H1 (cell line): ENCODE measurements at regions not wholly inside any gene's neighbourhood (a gene's known extent, or its start where the extent isn't known, plus 50 kb on each side); places are given as distances from the start of the nearest gene placed in this dataset.

ENCODE experiments used
- BACH1 ChIP-seq: IDR thresholded peaks from 2 replicates; pipeline ENCODE4 v1.6.1; 2012; ENCODE audit warnings: low read length, improper control_type of control experiment
- CHD2 ChIP-seq: IDR thresholded peaks from 2 replicates; pipeline ENCODE4 v1.6.1; 2012; ENCODE audit warnings: low read length, improper control_type of control experiment
- CREB1 ChIP-seq: IDR thresholded peaks from 2 replicates; pipeline ENCODE4 v1.6.1; 2012; ENCODE audit warnings: inconsistent platforms
- GABPA ChIP-seq: IDR thresholded peaks from 2 replicates; pipeline ENCODE4 v1.6.1; 2011; ENCODE audit warnings: mild to moderate bottlenecking, low read length, moderate library complexity, borderline replicate concordance; ENCODE audit not compliant: insufficient read depth
- MAFK ChIP-seq: IDR thresholded peaks from 2 replicates; pipeline ENCODE4 v1.6.1; 2012; ENCODE audit warnings: low read depth, mild to moderate bottlenecking, improper control_type of control experiment, low read length
- NANOG ChIP-seq: IDR thresholded peaks from 2 replicates; pipeline ENCODE4 v1.6.1; 2011; ENCODE audit warnings: low read length, low read depth, mild to moderate bottlenecking, inconsistent platforms; ENCODE audit not compliant: insufficient read depth, poor library complexity, severe bottlenecking
- SIRT6 ChIP-seq: IDR thresholded peaks from one replicate; pipeline ENCODE4 v1.7.1; 2012; ENCODE audit warnings: low read length, inconsistent platforms
- SP2 ChIP-seq: IDR thresholded peaks from 2 replicates; pipeline ENCODE4 v1.6.1; 2012; ENCODE audit warnings: mild to moderate bottlenecking, low read length, inconsistent platforms
- TF ChIP-seq, protein P1 (sequence below): IDR thresholded peaks from 2 replicates; pipeline ENCODE4 v1.6.1; 2011; ENCODE audit warnings: low read length, improper control_type of control experiment
- TF ChIP-seq, protein P2 (sequence below): fragments of 300-600 bp; sonication (generic); IDR thresholded peaks from 2 replicates; pipeline ENCODE4 v1.7.1; 2012; ENCODE audit warnings: low read length, moderate library complexity, mild to moderate bottlenecking, inconsistent platforms; ENCODE audit not compliant: insufficient replicate concordance

- no peak for TF ChIP-seq MAFK
- TF ChIP-seq SP2, result no peak
- TF ChIP-seq NANOG, result no peak
- no peak for TF ChIP-seq SIRT6
- TF ChIP-seq CHD2, result no peak
- TF ChIP-seq GABPA, result no peak
- no peak for TF ChIP-seq CREB1
- TF ChIP-seq, protein P1, sequence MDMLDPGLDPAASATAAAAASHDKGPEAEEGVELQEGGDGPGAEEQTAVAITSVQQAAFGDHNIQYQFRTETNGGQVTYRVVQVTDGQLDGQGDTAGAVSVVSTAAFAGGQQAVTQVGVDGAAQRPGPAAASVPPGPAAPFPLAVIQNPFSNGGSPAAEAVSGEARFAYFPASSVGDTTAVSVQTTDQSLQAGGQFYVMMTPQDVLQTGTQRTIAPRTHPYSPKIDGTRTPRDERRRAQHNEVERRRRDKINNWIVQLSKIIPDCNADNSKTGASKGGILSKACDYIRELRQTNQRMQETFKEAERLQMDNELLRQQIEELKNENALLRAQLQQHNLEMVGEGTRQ, result no peak
- TF ChIP-seq, protein P2, sequence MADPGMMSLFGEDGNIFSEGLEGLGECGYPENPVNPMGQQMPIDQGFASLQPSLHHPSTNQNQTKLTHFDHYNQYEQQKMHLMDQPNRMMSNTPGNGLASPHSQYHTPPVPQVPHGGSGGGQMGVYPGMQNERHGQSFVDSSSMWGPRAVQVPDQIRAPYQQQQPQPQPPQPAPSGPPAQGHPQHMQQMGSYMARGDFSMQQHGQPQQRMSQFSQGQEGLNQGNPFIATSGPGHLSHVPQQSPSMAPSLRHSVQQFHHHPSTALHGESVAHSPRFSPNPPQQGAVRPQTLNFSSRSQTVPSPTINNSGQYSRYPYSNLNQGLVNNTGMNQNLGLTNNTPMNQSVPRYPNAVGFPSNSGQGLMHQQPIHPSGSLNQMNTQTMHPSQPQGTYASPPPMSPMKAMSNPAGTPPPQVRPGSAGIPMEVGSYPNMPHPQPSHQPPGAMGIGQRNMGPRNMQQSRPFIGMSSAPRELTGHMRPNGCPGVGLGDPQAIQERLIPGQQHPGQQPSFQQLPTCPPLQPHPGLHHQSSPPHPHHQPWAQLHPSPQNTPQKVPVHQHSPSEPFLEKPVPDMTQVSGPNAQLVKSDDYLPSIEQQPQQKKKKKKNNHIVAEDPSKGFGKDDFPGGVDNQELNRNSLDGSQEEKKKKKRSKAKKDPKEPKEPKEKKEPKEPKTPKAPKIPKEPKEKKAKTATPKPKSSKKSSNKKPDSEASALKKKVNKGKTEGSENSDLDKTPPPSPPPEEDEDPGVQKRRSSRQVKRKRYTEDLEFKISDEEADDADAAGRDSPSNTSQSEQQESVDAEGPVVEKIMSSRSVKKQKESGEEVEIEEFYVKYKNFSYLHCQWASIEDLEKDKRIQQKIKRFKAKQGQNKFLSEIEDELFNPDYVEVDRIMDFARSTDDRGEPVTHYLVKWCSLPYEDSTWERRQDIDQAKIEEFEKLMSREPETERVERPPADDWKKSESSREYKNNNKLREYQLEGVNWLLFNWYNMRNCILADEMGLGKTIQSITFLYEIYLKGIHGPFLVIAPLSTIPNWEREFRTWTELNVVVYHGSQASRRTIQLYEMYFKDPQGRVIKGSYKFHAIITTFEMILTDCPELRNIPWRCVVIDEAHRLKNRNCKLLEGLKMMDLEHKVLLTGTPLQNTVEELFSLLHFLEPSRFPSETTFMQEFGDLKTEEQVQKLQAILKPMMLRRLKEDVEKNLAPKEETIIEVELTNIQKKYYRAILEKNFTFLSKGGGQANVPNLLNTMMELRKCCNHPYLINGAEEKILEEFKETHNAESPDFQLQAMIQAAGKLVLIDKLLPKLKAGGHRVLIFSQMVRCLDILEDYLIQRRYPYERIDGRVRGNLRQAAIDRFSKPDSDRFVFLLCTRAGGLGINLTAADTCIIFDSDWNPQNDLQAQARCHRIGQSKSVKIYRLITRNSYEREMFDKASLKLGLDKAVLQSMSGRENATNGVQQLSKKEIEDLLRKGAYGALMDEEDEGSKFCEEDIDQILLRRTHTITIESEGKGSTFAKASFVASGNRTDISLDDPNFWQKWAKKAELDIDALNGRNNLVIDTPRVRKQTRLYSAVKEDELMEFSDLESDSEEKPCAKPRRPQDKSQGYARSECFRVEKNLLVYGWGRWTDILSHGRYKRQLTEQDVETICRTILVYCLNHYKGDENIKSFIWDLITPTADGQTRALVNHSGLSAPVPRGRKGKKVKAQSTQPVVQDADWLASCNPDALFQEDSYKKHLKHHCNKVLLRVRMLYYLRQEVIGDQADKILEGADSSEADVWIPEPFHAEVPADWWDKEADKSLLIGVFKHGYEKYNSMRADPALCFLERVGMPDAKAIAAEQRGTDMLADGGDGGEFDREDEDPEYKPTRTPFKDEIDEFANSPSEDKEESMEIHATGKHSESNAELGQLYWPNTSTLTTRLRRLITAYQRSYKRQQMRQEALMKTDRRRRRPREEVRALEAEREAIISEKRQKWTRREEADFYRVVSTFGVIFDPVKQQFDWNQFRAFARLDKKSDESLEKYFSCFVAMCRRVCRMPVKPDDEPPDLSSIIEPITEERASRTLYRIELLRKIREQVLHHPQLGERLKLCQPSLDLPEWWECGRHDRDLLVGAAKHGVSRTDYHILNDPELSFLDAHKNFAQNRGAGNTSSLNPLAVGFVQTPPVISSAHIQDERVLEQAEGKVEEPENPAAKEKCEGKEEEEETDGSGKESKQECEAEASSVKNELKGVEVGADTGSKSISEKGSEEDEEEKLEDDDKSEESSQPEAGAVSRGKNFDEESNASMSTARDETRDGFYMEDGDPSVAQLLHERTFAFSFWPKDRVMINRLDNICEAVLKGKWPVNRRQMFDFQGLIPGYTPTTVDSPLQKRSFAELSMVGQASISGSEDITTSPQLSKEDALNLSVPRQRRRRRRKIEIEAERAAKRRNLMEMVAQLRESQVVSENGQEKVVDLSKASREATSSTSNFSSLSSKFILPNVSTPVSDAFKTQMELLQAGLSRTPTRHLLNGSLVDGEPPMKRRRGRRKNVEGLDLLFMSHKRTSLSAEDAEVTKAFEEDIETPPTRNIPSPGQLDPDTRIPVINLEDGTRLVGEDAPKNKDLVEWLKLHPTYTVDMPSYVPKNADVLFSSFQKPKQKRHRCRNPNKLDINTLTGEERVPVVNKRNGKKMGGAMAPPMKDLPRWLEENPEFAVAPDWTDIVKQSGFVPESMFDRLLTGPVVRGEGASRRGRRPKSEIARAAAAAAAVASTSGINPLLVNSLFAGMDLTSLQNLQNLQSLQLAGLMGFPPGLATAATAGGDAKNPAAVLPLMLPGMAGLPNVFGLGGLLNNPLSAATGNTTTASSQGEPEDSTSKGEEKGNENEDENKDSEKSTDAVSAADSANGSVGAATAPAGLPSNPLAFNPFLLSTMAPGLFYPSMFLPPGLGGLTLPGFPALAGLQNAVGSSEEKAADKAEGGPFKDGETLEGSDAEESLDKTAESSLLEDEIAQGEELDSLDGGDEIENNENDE, result no peak
- TF ChIP-seq BACH1, result no peak
- TF ChIP-seq, all 59 proteins: peak for 0
These were observed 116.6 kb upstream of the SLC44A1 start (continued) for GRCh38 chr9:105127863-105128220.
